H1 (cell line): ENCODE measurements at regions not wholly inside any gene's neighbourhood (a gene's known extent, or its start where the extent isn't known, plus 50 kb on each side); places are given as distances from the start of the nearest gene placed in this dataset.

Experiments used
- CTCF ChIA-PET: fragments of 300-600 bp; sonication (Branson Sonifier 250); formaldehyde crosslinking; loops from one replicate; lab custom pipeline; 2021; ENCODE audit not compliant: partially characterized antibody; lab: Charles Lee
- POLR2A ChIA-PET: fragments of 300-600 bp; sonication (Branson Sonifier 250); formaldehyde crosslinking; loops from one replicate; lab custom pipeline; 2021; ENCODE audit warnings: inconsistent platforms; ENCODE audit not compliant: partially characterized antibody; lab: Charles Lee
- DNase-seq, 2 experiments: peaks; one replicate each; pipeline versions ENCODE4 v3.0.0 to v3.0.0-alpha.2; 2010 to 2022; ENCODE audit warnings: low spot score in 2 of 2, low read depth in 1 of 2, mixed read lengths in 1 of 2
- FAIRE-seq: peaks from 2 replicates; lab custom pipeline; 2011; peaks lifted over from hg19 to GRCh38; lab: Jason Lieb, UNC
- H2AFZ ChIP-seq: 2 replicates; pipeline ENCODE4 v1.8.1; 2012; ENCODE audit warnings: low read length, inconsistent platforms
- H2AK5ac ChIP-seq: 2 replicates; pipeline ENCODE4 v1.6.1; 2013; ENCODE audit warnings: low read depth, low read length
- H2BK120ac ChIP-seq: replicated peaks from 2 replicates; pipeline ENCODE3; 2013; ENCODE audit warnings: low read depth, low read length, inconsistent platforms
- H2BK12ac ChIP-seq: 2 replicates; pipeline ENCODE4 v1.6.1; 2013; ENCODE audit warnings: low read depth, low read length
- H2BK15ac ChIP-seq: 2 replicates; pipeline ENCODE4 v1.6.1; 2013; ENCODE audit warnings: low read length
- H2BK20ac ChIP-seq: 2 replicates; pipeline ENCODE4 v1.6.1; 2013; ENCODE audit warnings: low read length
- H2BK5ac ChIP-seq: 2 replicates; pipeline ENCODE4 v1.6.1; 2013; ENCODE audit warnings: low read depth, low read length
- H3K14ac ChIP-seq: 2 replicates; pipeline ENCODE4 v1.6.1; 2013; ENCODE audit warnings: inconsistent platforms; ENCODE audit not compliant: insufficient read length
- H3K18ac ChIP-seq: 2 replicates; pipeline ENCODE4 v1.6.1; 2013; ENCODE audit warnings: low read length; ENCODE audit errors: extremely low read depth
- H3K23ac ChIP-seq: 2 replicates; pipeline ENCODE4 v1.6.1; 2013; ENCODE audit warnings: inconsistent platforms; ENCODE audit not compliant: insufficient read length
- H3K23me2 ChIP-seq: 2 replicates; pipeline ENCODE4 v1.6.1; 2013; ENCODE audit warnings: low read depth, low read length
- H3K27ac ChIP-seq: 2 replicates; pipeline ENCODE4 v1.6.1; 2011; ENCODE audit warnings: low read depth, low read length, inconsistent platforms
- H3K27me3 ChIP-seq, 4 experiments: replicated peaks in 1 of 4; 1 replicate in 1 of 4; 2 replicates in 3 of 4; pipeline versions ENCODE4 v1.6.1 to v1.8.1; 2011 to 2013; ENCODE audit warnings: low read length in 3 of 4, mild to moderate bottlenecking in 3 of 4, inconsistent platforms in 2 of 4, mixed read lengths in 2 of 4, moderate library complexity in 1 of 4; ENCODE audit not compliant: control insufficient read depth in 3 of 4, insufficient read depth in 3 of 4; ENCODE audit errors: extremely low read depth in 1 of 4
- H3K36me3 ChIP-seq, 4 experiments: 2 replicates each; pipeline versions ENCODE4 v1.6.1 to v1.8.1; 2011 to 2013; ENCODE audit warnings: mild to moderate bottlenecking in 4 of 4, low read length in 3 of 4, moderate library complexity in 2 of 4, control low read depth in 1 of 4, inconsistent platforms in 1 of 4; ENCODE audit not compliant: insufficient read depth in 4 of 4, control insufficient read depth in 2 of 4
- H3K4ac ChIP-seq: replicated peaks from 2 replicates; pipeline ENCODE3; 2013; ENCODE audit warnings: low read length, low read depth, mixed read lengths, inconsistent platforms; ENCODE audit not compliant: insufficient read length
- H3K4me1 ChIP-seq, 4 experiments: replicated peaks in 1 of 4; 1 replicate in 1 of 4; 2 replicates in 3 of 4; pipeline versions ENCODE4 v1.6.1 to v1.8.1; 2011 to 2013; ENCODE audit warnings: low read length in 3 of 4, inconsistent platforms in 2 of 4, mixed read lengths in 1 of 4; ENCODE audit not compliant: insufficient read depth in 4 of 4, control insufficient read depth in 3 of 4
- H3K4me2 ChIP-seq, 2 experiments: 2 replicates each; pipeline versions ENCODE4 v1.6.1 to v1.8.1; 2011 to 2013; ENCODE audit warnings: low read depth in 2 of 2, low read length in 2 of 2, control low read depth in 1 of 2, inconsistent platforms in 1 of 2, mild to moderate bottlenecking in 1 of 2; ENCODE audit not compliant: insufficient read depth in 1 of 2
- H3K4me3 ChIP-seq, 4 experiments: fragments of 200-600, 300-600 bp in 1 of 4; sonication (generic), shearing (Covaris generic), sonication (Bioruptor Twin) in 1 of 4; 2 replicates each; pipeline versions ENCODE4 v1.5.1 to v1.8.1; 2011 to 2016; ENCODE audit warnings: low read length in 4 of 4, low read depth in 3 of 4, control low read depth in 2 of 4, inconsistent platforms in 2 of 4, mild to moderate bottlenecking in 2 of 4, mixed read lengths in 1 of 4, moderate library complexity in 1 of 4; ENCODE audit not compliant: insufficient read depth in 2 of 4; ENCODE audit errors: extremely low read depth in 1 of 4
- H3K56ac ChIP-seq: replicated peaks from 2 replicates; pipeline ENCODE3; 2013; ENCODE audit warnings: low read depth, mild to moderate bottlenecking, mixed read lengths, low read length, inconsistent platforms; ENCODE audit not compliant: insufficient read length
- H3K79me1 ChIP-seq: 2 replicates; pipeline ENCODE4 v1.6.1; 2013; ENCODE audit warnings: low read depth, low read length, control low read depth
- H3K79me2 ChIP-seq, 2 experiments: 2 replicates each; pipeline versions ENCODE4 v1.6.1 to v1.8.1; 2012 to 2013; ENCODE audit warnings: low read length in 2 of 2, mild to moderate bottlenecking in 2 of 2, inconsistent platforms in 1 of 2; ENCODE audit not compliant: insufficient read depth in 2 of 2, control insufficient read depth in 1 of 2
- H3K9ac ChIP-seq, 4 experiments: replicated peaks in 1 of 4; 1 replicate in 1 of 4; 2 replicates in 3 of 4; pipeline versions ENCODE4 v1.6.1 to v1.8.1; 2011 to 2013; ENCODE audit warnings: low read depth in 3 of 4, low read length in 3 of 4, control low read depth in 2 of 4, mild to moderate bottlenecking in 2 of 4, moderate library complexity in 2 of 4, inconsistent platforms in 1 of 4; ENCODE audit errors: extremely low read depth in 1 of 4
- H3K9me3 ChIP-seq, 2 experiments: 2 replicates each; pipeline versions ENCODE4 v1.6.1 to v1.8.1; 2012 to 2013; ENCODE audit warnings: mild to moderate bottlenecking in 2 of 2, moderate library complexity in 2 of 2, control low read depth in 1 of 2, inconsistent platforms in 1 of 2, low read depth in 1 of 2, low read length in 1 of 2, mixed read lengths in 1 of 2; ENCODE audit not compliant: insufficient read depth in 2 of 2
- H4K20me1 ChIP-seq, 2 experiments: replicated peaks in 1 of 2; 2 replicates each; pipeline versions ENCODE3 to v1.8.1; 2011 to 2013; ENCODE audit warnings: inconsistent platforms in 2 of 2, low read length in 2 of 2, mild to moderate bottlenecking in 1 of 2; ENCODE audit not compliant: insufficient read depth in 2 of 2, control insufficient read depth in 1 of 2
- H4K5ac ChIP-seq: 2 replicates; pipeline ENCODE4 v1.6.1; 2013; ENCODE audit warnings: low read length, low read depth, mixed read lengths, inconsistent platforms; ENCODE audit not compliant: insufficient read length
- H4K8ac ChIP-seq: 2 replicates; pipeline ENCODE4 v1.8.0; 2013; ENCODE audit warnings: mild to moderate bottlenecking, moderate library complexity, low read length, inconsistent platforms; ENCODE audit not compliant: insufficient read depth; ENCODE audit errors: extremely low read depth
- H4K91ac ChIP-seq: replicated peaks from 2 replicates; pipeline ENCODE3; 2013; ENCODE audit warnings: low read length, mixed read lengths, inconsistent platforms; ENCODE audit not compliant: insufficient read length
- BACH1 ChIP-seq: IDR thresholded peaks from 2 replicates; pipeline ENCODE4 v1.6.1; 2012; ENCODE audit warnings: low read length, improper control_type of control experiment
- CBX8 ChIP-seq: fragments of 300-800, 300-1000 bp; sonication (generic); IDR thresholded peaks from 2 replicates; pipeline ENCODE4 v1.7.1; 2016; ENCODE audit warnings: low read depth, low read length, borderline replicate concordance
- JUN ChIP-seq: IDR thresholded peaks from 2 replicates; pipeline ENCODE4 v1.6.1; 2011; ENCODE audit warnings: low read depth, mild to moderate bottlenecking, improper control_type of control experiment, low read length
- KDM4A ChIP-seq: IDR thresholded peaks from one replicate; pipeline ENCODE4 v1.7.1; 2012; ENCODE audit warnings: low read depth, mild to moderate bottlenecking, moderate library complexity, low read length, inconsistent platforms; ENCODE audit not compliant: severe bottlenecking
- POLR2A ChIP-seq, 2 experiments: IDR thresholded peaks; 1 replicate in 1 of 2; 2 replicates in 1 of 2; pipeline ENCODE4 v1.6.1; 2011; ENCODE audit warnings: low read depth in 2 of 2, low read length in 2 of 2, mild to moderate bottlenecking in 2 of 2; ENCODE audit errors: control extremely low read depth in 1 of 2
- POU5F1 ChIP-seq: IDR thresholded peaks from 2 replicates; pipeline ENCODE4 v1.6.1; 2011; ENCODE audit warnings: low read depth, mild to moderate bottlenecking, low read length, moderate library complexity
- RBBP5 ChIP-seq: IDR thresholded peaks from 2 replicates; pipeline ENCODE4 v1.7.1; 2012; ENCODE audit warnings: low read depth, mild to moderate bottlenecking, inconsistent platforms, low read length, moderate library complexity, borderline replicate concordance
- RNF2 ChIP-seq: fragments of 200-900, 300-1000 bp; sonication (generic); IDR thresholded peaks from 2 replicates; pipeline ENCODE4 v1.7.1; 2016; ENCODE audit warnings: borderline replicate concordance, low read depth, mild to moderate bottlenecking, antibody characterized with exemption, low read length; ENCODE audit not compliant: poor library complexity, severe bottlenecking; ENCODE audit errors: missing control alignments
- TAF7 ChIP-seq: optimal IDR thresholded peaks from 2 replicates; pipeline ENCODE3; 2011; ENCODE audit warnings: low read depth, mild to moderate bottlenecking, inconsistent platforms, low read length, moderate library complexity, borderline replicate concordance
- TCF12 ChIP-seq: IDR thresholded peaks from 2 replicates; pipeline ENCODE4 v1.6.1; 2011; ENCODE audit warnings: low read depth, mild to moderate bottlenecking, low read length
- WGBS, 2 experiments: shearing (Covaris generic) in 1 of 2; methylation state at CpG; one replicate each; pipeline versions ENCODE4 v1.1.6 to v1.1.7; 2013 to 2015; ENCODE audit warnings: low lambda C conversion rate in 2 of 2, mixed read lengths in 2 of 2, inconsistent platforms in 1 of 2, low coverage in 1 of 2, missing lambda C conversion rate in 1 of 2; ENCODE audit not compliant: insufficient replicate concordance in 2 of 2, insufficient coverage in 1 of 2, insufficient read length in 1 of 2; ENCODE audit errors: extremely low coverage in 1 of 2, missing lambda C conversion rate in 1 of 2; 5-methylcytosine and 5-hydroxymethylcytosine counted together
- TF ChIP-seq, protein P1 (sequence below): IDR thresholded peaks from 2 replicates; pipeline ENCODE4 v1.6.1; 2012; ENCODE audit warnings: inconsistent platforms

DNA sequence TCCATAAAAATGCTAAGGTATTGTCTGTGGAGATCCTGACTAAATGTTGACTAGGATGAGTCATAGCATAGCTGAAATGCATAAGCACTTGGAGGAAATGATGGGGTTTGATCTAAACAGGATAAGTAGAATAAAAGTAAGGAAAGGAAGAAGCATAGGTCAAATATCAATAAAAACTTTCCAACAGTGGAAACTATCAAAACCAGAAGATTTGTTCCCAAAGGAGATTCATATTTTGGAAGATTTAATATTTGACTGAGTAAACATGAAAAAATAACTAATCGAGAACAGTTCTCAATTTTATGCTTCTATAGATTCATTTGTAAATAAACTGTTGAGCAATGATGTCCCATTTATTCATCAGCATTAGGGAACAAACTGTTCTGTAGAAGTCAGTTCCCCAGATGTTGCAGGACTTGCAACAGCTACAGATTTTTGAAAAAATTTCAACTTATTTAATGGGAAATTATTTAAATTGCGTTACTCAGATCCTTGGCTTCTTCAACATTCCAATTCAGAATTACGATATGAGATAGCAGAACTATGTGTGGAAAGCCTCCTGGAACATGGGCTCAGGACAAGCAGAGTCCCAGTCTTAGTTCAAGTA is 133.7 kb upstream of the TBX18 start:
- Histone ChIP-seq H3K18ac (no peak overlapping the region), H2BK20ac (no peak overlapping the region), H3K23ac (no peak overlapping the region), H4K91ac (no peak overlapping the region), H3K27me3 (no peaks in the 10 kb centered on the region), H2BK15ac (no peak overlapping the region), H3K4me1 (no peaks in the 10 kb centered on the region), H2BK5ac (no peak overlapping the region), H3K79me1 (no peaks in the 10 kb centered on the region), H4K20me1 (no peaks in the 10 kb centered on the region), H2AFZ (no peak overlapping the region), H3K4ac (no peak overlapping the region), H4K8ac (no peak overlapping the region), H3K27ac (no peak overlapping the region), H2AK5ac (no peak overlapping the region), H2BK12ac (no peak overlapping the region), H4K5ac (no peak overlapping the region), H3K9ac (no peak overlapping the region), H2BK120ac (no peak overlapping the region), H3K14ac (no peak overlapping the region), H3K4me2 (no peak overlapping the region), H3K9me3 (no peaks in the 10 kb centered on the region), H3K4me3 (no peak overlapping the region), H3K56ac (no peak overlapping the region), H3K79me2 (no peaks in the 10 kb centered on the region), H3K36me3 (no peaks in the 10 kb centered on the region), H3K23me2 (no peaks in the 10 kb centered on the region)
- CTCF ChIA-PET: no interaction called here
- POLR2A ChIA-PET: no interaction called here
- TF ChIP-seq RBBP5 (no peak), JUN (no peak), POU5F1 (no peak), TCF12 (no peak), POLR2A (IDR thresholded peaks at IDR 0.05; ENCODE audit: control extremely low read depth in 1 of 2, low read depth in 2 of 2, low read length in 2 of 2) (no peak), BACH1 (no peak), TAF7 (no peak), KDM4A (no peak), CBX8 (no peak), RNF2 (no peak)
- TF ChIP-seq, protein P1, sequence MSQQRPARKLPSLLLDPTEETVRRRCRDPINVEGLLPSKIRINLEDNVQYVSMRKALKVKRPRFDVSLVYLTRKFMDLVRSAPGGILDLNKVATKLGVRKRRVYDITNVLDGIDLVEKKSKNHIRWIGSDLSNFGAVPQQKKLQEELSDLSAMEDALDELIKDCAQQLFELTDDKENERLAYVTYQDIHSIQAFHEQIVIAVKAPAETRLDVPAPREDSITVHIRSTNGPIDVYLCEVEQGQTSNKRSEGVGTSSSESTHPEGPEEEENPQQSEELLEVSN: no peak
- no peak for FAIRE-seq
- 90% methylated on average over 3 of the region's 3 CpGs; no CpG with 5 or more reads in 1 of the 2 experiments for WGBS, 2 experiments
- DNase-seq: no peak
